GM18520 (cell line): ENCODE measurements at regions not wholly inside any gene's neighbourhood (a gene's known extent, or its start where the extent isn't known, plus 50 kb on each side); places are given as distances from the start of the nearest gene placed in this dataset.

Source experiments
- ATAC-seq: cut with Tn5 transposase; IDR thresholded peaks from one replicate; pipeline ENCODE4 v1.9.1; 2021; ENCODE audit not compliant: unreplicated experiment

DNA sequence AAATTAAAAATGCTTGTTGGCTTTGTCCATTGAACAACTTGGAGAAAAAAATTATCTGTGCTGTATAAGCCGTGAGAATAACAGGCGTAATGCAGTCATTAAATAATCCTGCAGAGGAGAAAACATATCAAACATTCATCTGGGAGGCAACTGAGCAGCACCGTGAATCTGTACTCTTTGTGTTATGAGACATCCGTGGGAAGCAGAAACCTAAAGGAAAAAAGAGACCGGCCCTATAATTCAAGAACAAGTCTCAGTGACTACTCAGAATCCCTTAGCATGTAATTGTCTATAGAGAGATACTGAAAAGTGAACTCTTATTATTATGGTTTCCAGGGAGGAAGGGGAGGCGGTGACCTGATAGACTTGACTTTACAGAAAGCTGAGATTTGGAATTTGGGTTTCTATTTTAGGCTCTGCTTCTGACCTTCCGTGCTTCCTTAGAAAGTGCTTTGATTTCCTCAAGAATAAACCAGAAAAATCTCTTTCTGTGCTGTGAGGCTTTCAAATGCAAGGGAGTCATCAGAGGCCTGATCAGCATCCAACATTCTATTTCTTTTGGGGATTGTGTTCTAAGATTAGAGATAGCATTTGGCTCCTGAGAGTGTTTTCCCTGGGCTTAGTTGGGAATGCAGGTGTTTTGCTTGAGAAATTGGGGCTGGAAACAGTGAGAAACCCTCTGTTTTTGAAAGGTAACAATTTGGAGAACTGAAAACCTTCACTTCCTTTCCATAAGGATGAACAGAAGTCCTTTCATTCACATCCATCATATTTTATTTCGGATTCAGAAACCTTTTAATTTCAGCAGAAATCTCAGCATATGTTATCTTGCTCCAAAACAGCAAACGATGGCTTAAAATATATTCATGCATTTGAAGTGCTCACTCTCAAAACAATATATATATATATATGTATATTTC, 296.7 kb downstream of the CSNK1G3 start:
- ATAC-seq, result no peak

DNA sequence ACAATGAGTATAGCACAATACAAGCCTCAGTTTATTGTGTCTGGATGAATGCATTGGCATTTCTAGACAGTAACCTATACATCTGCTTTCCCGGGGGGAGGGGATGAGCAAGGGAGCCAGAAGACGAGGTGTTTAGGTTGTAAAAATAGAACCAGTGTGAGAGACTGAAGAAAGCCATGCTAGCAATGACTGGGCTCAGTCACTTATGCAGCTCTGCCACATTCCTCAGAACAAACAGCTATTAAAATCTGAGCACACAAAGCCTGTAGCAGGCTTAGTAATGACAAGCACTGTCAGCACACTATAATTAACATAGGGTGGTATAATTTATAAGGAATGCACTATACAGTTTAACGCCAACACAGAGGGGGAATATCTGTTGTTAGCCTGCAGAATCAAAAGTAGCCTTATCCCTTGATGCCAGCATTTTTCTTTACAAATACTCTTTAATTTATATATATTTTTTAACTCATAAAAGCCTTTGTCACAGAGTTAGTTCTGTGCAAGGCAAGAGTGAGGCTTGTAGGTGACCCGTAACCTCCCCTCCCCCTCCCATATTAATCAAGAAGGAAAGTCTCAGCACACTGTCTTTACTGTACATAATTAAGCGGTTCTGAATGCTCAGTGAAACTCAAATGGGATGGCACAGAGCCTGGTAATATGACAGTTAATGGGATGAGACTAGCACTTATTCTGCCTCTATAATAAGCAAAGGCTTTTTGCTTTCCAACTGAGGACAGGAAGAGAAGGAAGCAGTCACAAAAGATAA, 295.4 kb downstream of the CSNK1G3 start:
- no peak for ATAC-seq

DNA sequence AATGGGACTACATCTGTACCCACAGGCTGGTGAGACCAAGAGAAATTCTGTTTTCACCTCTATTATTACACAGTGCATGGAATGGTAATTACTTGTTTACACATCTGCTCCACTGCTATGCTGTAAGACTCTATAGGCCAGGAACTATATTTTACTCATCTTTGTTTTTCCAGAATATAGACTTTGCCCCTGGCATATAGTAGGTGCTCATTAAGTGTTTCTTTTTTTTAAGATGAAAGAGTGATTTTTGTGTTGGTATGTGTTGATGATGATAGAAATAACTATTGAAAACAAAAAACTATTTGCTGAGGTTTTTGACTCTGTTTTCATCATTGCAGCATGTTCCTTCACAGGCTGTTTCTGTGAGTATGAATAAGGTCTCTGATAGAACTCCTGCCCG, 294.7 kb downstream of the CSNK1G3 start:
- no peak for ATAC-seq

DNA sequence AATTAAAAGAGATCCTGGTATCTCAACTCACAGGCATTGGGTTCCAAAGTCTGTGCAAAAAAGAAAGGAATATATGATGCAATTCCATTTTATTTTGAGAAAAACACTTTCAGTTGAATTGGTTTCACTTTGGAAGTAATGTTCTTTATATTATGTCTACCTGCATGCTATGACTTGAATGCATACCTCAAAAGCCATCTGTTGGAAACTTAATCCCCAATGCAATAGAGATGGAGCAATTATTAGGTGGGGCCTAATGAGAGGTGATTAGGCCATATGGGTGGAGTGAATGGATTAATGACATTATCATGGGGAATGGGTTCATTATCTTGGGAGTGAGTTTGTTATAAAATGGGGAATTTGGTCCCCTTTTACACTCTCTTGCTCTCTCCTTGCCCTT, 293.3 kb downstream of the CSNK1G3 start:
- no peak for ATAC-seq

DNA sequence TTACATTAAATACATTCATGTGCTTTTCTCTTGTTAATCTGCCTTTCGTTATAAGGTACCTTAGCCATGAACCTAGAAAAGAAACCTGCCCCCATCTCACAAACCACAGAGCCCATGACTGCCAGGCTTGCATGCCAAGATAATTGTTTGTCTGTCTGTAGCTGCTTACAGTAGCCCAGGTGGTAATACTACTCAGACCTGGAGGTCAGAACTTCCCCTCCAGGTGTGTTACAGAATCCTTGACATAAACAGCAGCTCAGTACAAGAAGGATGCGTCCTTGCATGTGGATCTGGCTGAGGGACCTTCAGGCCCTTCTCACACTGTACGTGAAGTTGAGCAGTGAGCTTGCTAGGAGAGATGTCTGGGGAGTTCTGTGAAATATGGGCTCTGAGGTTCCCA, 291.4 kb downstream of the CSNK1G3 start:
- no peak for ATAC-seq

DNA sequence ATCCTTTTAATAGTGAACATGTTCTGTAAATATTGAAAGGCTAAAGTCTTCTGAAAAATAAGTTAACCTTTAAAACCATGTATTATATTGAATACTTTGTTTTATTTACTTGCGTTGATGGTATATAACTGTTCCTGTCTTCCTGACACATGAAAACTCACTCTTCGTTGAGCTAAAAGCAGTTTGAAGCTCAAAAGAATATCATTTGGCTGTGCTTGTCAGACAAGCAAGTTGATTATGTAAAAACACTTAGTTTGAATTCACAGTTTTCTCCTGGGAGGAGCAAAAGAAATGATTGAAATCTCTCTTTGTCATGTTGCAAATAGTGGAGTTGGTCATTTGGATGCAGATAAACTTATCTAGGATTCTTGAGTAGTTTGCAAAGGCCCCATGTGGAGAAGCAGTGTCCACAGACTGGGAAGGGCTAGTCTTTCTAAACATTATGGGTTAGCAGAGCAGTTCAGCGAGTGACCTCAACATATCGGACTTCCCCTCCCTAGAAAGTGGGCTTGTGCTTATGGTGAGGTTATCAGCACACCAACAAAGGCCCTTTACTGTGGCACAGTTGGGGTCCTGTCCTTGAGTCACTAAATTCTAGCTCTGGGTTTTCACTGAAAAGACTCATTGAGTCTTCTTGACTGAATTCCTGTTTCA, 290.4 kb downstream of the CSNK1G3 start:
- no peak for ATAC-seq

DNA sequence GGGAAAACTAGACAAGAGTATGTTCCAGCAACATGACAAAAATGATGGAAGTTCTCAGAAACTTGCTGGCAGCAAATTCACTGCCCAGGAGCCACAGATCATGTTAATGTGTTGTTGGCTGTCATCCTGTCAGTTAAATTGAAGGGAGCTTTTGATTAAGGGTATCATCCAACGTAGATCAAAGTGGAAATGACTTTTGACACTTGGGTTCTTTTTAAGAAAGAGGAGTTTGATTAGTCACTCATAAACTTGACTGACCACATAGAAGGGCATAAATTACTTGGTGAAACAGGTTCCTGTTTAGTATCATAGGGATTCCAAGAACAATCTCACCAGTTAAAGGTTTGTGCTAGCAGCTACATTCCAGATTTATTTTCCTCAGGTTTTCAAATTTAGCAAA, 288.7 kb downstream of the CSNK1G3 start:
- ATAC-seq, result no peak

DNA sequence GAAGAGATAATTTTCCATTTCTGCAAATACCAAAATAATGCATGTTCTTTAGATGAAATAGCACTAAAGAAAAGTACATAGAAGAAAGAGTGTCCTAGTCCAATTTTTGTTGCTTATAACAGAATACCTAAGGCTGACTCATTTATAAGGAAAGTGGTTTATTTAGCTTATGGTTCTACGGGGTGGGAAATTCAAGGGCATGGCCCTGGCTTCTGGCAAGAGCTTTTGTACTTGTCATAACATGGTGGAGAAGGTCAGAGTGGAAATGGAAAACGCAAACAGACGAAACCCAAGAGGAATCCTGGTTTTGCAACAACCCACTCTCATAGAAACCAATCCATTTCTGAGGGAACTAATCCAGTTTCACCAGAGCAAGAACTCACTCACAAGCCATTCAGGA, 283.7 kb downstream of the CSNK1G3 start:
- no peak for ATAC-seq

DNA sequence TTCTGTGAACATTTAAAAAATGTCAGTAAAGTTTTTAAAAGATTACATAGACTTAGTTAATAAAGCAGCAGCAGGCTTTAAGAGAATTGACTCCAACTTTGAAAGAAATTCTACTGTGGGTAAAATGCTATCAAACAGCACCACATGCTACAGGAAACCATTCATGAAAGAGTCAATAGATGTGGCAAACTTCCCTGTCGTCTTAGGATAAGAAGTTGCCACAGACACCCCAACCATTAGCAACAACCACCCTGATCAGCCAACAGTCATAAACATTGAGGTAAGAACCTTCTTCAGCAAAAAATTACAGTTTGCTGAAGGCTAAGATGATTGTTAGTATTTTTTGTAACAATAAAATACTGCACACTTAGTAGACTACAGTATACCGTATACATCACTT, 278.2 kb downstream of the CSNK1G3 start:
- no peak for ATAC-seq

DNA sequence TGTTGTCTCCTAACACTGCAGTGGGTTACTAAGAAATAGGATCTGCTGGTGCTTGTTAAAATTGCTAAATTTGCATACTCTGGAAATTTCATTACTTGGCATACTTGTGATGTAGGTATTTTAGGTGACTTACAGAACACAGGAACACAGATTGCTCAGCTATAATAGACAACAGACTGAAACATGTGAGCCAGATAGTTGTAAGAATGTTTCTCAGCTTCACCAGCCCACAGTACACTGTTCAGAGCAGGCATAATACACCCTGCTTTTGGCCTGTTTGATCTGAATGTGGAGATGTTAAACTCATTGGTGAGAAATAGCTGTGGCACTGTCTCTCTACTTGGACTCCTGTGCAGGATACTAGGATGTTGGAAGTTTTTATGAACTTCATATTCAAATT, 275.7 kb downstream of the CSNK1G3 start:
- no peak for ATAC-seq

DNA sequence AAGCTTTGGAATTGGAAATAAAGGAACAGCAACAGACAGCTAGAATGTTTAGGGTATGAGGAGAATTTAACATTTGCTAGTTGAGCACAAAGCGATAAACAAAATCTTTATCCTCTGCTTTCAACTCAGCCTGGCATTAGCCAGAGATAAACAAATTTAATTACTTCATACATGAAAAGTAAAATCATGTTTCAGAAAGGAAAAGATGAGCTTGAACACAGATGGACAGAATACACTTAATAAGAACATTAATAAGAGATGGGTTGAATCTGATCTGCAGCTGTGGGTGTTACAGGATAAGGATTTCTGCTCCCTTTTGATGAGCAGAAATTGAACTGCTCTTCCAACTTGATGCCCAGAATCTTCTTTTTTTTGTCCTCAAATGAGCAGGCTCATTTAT, 275.2 kb downstream of the CSNK1G3 start:
- no peak for ATAC-seq

DNA sequence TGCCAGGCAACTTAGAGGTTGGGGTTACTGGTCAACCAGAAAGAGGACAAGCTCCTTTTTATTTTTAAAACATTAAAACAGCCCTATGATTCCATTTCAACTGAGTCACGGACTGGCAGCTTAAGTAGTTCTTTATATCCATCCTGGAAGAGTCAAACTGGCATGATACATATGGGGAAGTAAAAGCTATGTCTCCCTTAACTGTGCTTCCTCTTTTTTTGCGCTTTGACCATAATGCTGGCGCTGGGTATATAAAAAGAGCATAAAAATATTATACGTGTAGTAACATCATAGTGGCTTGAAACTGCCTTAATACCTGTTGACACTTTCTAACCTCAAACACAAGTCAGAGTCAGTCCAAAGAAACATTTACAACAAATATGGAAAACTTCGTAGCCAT, 274.4 kb downstream of the CSNK1G3 start:
- no peak for ATAC-seq

DNA sequence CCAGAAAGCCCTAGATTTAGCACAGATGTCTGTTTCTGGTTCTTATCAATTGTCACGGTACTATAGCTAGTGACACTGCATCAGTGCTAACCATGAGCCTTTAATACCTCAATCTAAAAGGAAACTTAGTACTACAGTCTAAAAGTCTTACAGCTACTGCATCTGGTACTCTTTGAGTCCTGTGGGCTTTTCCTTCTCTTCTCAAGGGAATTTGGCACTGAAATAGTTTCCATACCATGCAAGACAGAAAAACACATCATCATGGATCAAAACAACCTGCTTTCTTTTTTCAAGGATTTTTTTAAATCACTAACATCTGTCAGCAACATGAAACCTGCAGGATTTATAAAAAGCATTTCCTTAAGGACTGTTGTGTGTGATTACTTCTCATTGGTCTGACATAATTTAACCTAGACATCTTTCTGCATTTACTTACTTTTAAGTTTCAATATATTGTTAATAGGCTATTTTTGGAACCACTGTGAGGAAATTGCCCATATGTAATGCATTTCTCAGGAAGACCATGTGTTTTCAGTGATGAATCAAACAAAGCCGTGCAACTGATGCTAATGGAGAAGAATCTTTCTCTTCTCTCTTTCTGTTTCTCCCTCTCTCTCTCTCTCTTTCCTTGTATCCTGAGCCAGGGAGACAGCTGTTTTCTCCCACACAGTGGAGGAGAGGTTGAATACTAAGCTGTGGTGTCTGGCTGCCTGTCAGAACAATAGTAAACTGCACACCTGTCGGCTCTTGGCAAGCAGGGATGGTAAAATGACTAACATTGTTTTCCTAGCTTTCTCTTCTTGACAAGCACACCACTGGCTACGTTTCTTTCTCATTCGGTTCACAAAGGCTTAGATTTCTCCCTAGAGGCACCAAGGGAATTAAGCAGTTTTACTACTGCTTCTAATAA, 273.4 kb downstream of the CSNK1G3 start:
- no peak for ATAC-seq

DNA sequence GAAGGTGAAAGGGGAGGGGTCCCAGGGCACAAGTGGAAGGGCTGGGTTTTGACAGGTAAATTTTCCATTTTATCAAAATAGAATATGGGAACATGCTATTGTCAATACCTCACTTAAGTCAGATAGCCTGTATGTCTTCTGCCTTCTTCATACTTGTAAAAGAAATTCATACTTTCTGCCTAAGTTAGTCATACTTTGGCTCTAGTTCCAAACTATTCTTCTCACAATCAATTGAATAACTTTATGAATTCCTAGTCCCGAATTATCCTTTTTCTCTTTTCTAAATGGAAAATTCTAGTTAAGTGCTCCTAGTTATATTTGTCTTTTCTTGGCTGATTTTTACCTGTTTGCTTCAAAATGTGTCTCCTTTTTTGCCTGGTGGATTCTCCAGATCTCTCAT, 271.4 kb downstream of the CSNK1G3 start:
- no peak for ATAC-seq

DNA sequence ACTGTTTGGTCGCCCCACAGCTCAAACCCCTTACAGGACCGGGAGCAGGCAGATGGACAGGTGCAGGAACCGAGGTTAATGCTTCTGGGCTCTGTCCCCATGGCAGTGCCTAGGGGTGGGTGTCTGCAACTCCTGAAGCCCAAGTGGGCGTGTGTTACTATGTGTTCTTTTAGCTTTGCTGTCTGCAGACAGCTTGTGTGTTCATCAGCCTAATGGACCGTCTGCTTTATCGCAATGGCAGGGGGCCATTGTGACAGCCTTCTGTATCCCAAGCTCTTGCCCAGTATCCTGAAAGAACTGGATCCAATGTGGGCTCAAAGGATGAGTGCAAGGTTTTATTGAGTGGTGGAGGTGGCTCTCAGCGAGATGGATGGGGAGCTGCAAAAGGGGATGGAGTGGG, 266.7 kb downstream of the CSNK1G3 start:
- no peak for ATAC-seq

DNA sequence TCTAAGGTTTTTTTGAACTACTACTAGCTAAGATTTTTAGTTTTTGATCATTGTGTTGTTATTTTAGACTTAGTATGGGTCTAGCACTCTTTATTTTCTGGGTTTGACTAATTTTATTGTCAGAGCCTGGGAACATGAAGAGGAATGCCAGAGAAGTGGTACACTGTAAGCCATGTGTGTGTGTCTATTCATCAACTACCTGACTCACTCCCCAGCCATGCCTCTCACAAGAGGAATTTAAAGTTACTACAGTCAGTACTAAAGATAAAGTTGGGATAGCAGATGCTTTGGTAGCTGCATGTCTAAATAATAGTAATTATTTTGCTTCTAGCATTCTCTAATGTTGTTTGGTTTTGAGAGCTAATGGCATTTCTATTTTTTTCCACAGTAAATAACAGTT, 264.8 kb downstream of the CSNK1G3 start:
- ATAC-seq, result no peak

DNA sequence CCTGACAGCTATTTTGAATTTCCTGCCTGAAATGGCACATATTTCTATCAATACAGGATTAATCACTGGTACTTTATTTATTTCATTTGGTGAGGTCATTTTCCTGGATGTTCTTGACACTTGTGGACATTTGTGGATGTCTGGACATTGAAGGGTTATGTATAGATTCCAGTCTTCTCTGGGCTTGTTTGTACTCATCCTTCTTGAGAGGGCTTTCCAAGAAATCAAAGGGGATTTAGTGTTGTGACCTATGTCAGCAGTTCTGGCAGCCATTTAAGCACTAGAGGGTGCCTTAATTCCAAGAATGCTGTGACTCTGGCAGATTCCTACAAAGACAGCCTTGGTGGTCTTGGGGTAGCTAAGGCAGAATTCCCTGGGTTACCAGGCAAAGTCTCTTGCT, 259.7 kb downstream of the CSNK1G3 start:
- ATAC-seq, result no peak

DNA sequence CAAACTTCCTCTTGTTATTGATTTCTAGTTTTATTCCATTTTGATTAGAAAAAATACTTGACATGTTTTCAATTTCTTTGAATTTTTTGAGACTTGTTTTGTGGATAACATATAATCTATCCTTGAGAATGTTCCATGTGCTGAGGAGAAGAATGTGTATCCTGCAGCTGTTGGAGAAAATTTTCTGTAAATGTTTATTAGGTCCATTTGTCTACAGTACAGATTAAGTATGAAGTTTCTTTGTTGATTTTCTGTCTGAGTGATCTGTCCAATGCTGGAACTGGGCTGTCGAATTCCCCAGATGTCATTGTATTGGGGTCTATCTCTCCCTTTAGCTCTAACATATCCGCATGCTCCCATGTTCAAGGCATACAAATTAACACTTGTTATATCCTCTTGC, 251.2 kb downstream of the CSNK1G3 start:
- ATAC-seq, result no peak

DNA sequence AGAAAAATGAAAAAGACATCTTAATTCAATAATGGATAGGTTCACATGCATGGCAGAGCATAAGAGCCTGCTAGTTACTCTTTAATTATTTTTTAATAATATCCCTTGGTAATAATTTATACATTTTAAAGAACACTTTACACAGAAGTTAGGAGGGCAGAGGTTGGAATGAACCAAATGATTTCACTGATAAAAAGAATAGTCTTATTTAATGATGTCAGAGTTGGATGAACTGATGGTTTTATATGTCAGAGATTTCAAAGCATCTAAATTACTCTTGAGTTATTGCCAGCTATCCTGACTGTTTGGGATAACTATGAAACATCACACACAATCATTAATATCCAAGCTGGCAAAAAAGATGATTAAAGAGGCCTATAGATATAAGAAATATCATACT, 244.8 kb downstream of the CSNK1G3 start:
- no peak for ATAC-seq

DNA sequence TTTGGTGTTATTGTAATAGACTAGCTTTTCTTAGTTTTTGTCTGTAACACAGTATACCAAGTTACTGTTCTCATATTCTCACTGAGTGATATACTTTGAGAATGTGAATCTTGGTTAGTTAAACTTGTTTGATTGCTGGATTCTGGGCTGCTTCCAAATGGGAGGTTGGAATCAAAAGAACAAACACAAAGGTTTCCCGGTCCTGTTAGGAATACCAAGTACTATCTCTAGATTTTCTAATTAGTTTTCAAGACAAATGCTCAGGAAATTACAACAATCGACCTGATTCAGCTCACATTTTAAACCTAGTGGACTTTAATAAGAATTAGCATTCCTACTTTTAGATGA, 244.3 kb downstream of the CSNK1G3 start:
- ATAC-seq, result no peak
